ENCODE measurements at regions not wholly inside any gene's neighbourhood (a gene's known extent, or its start where the extent isn't known, plus 50 kb on each side); places are given as distances from the start of the nearest gene placed in this dataset.

- H3K4me3 ChIP-seq (ENCODE audit: low read length): no peak overlapping the region
- H3K79me2 ChIP-seq (ENCODE audit: control insufficient read depth, low read length): no peaks in the 10 kb centered on the region
- peaks cover 4% of the 10 kb centered on the region; the same call in 1 of the 2 replicates for H3K27me3 ChIP-seq (ENCODE audit: control insufficient read depth, low read length)
- H3F3A ChIP-seq (ENCODE audit: control insufficient read depth, insufficient read depth): no peaks in the 10 kb centered on the region
- no peaks in the 10 kb centered on the region for H3K36me3 ChIP-seq (ENCODE audit: control insufficient read depth, low read length)
- no peaks in the 10 kb centered on the region for H3K9me2 ChIP-seq (replicated peaks; ENCODE audit: control insufficient read depth, low read length)
- H3K9me3 ChIP-seq (ENCODE audit: control insufficient read depth, insufficient read depth, low read length): no peaks in the 10 kb centered on the region
- H3K27ac ChIP-seq (ENCODE audit: low read depth, low read length): no peak overlapping the region
- no peak overlapping the region for H3K4me2 ChIP-seq (ENCODE audit: low read length)
- H3K4me1 ChIP-seq (ENCODE audit: control insufficient read depth, low read length): no peaks in the 10 kb centered on the region
- no peak for TF ChIP-seq CTCF (IDR thresholded peaks at IDR 0.05; ENCODE audit: low read depth, low read length, poor library complexity, severe bottlenecking)
- TF ChIP-seq EZH2phosphoT487 (IDR thresholded peaks at IDR 0.05; ENCODE audit: borderline replicate concordance, low read length): no peak
- H4K20me1 ChIP-seq (ENCODE audit: control insufficient read depth, insufficient read depth, low read depth, low read length): no peaks in the 10 kb centered on the region
Measured at GRCh38 chr3:159913712-159914414, 74.8 kb upstream of the IL12A start.

- Histone ChIP-seq H3K4me2 (ENCODE audit: low read length) (no peak overlapping the region), H3K4me1 (ENCODE audit: control insufficient read depth, low read length) (no peaks in the 10 kb centered on the region), H3K27ac (ENCODE audit: low read depth, low read length) (no peak overlapping the region), H3K9me3 (ENCODE audit: control insufficient read depth, insufficient read depth, low read length) (no peaks in the 10 kb centered on the region), H3K27me3 (ENCODE audit: control insufficient read depth, low read length) (peaks cover 4% of the 10 kb centered on the region; the same call in 1 of the 2 replicates), H4K20me1 (ENCODE audit: control insufficient read depth, insufficient read depth, low read depth, low read length) (no peaks in the 10 kb centered on the region), H3K36me3 (ENCODE audit: control insufficient read depth, low read length) (no peaks in the 10 kb centered on the region), H3K79me2 (ENCODE audit: control insufficient read depth, low read length) (no peaks in the 10 kb centered on the region), H3K9me2 (replicated peaks; ENCODE audit: control insufficient read depth, low read length) (no peaks in the 10 kb centered on the region), H3K4me3 (ENCODE audit: low read length) (no peak overlapping the region), H3F3A (ENCODE audit: control insufficient read depth, insufficient read depth) (no peaks in the 10 kb centered on the region)
- no peak for TF ChIP-seq CTCF (IDR thresholded peaks at IDR 0.05; ENCODE audit: low read depth, low read length, poor library complexity, severe bottlenecking)
- no peak for TF ChIP-seq EZH2phosphoT487 (IDR thresholded peaks at IDR 0.05; ENCODE audit: borderline replicate concordance, low read length)
Measured at GRCh38 chr3:159914426-159914825, 74.2 kb upstream of the IL12A start.

GRCh38 chr3:159916052-159916451, 72.6 kb upstream of the IL12A start:
- Histone ChIP-seq H3F3A (ENCODE audit: control insufficient read depth, insufficient read depth) (no peaks in the 10 kb centered on the region), H3K4me2 (ENCODE audit: low read length) (no peak overlapping the region), H4K20me1 (ENCODE audit: control insufficient read depth, insufficient read depth, low read depth, low read length) (no peaks in the 10 kb centered on the region), H3K79me2 (ENCODE audit: control insufficient read depth, low read length) (no peaks in the 10 kb centered on the region), H3K4me3 (ENCODE audit: low read length) (no peak overlapping the region), H3K4me1 (ENCODE audit: control insufficient read depth, low read length) (no peaks in the 10 kb centered on the region), H3K36me3 (ENCODE audit: control insufficient read depth, low read length) (no peaks in the 10 kb centered on the region), H3K9me2 (replicated peaks; ENCODE audit: control insufficient read depth, low read length) (no peaks in the 10 kb centered on the region), H3K27ac (ENCODE audit: low read depth, low read length) (no peak overlapping the region), H3K9me3 (ENCODE audit: control insufficient read depth, insufficient read depth, low read length) (no peaks in the 10 kb centered on the region), H3K27me3 (ENCODE audit: control insufficient read depth, low read length) (no peaks in the 10 kb centered on the region)
- TF ChIP-seq EZH2phosphoT487 (IDR thresholded peaks at IDR 0.05; ENCODE audit: borderline replicate concordance, low read length) (no peak), CTCF (IDR thresholded peaks at IDR 0.05; ENCODE audit: low read depth, low read length, poor library complexity, severe bottlenecking) (no peak)

Measured in DOHH2 (cell line).